ENCODE measurements at regions not wholly inside any gene's neighbourhood (a gene's known extent, or its start where the extent isn't known, plus 50 kb on each side); places are given as distances from the start of the nearest gene placed in this dataset.

- Histone ChIP-seq H3K79me2 (ENCODE audit: low read depth) (no peaks in the 10 kb centered on the region), H3K27me3 (no peaks in the 10 kb centered on the region), H3K4me2 (no peak overlapping the region), H3K9ac (no peak overlapping the region), H2AFZ (replicated peaks) (no peak overlapping the region), H3K9me3 (ENCODE audit: low read depth) (peaks cover 6% of the 10 kb centered on the region), H4K20me1 (ENCODE audit: low read depth) (no peaks in the 10 kb centered on the region), H3K27ac (no peak overlapping the region), H3K36me3 (no peaks in the 10 kb centered on the region), H3K4me1 (no peaks in the 10 kb centered on the region), H3K4me3 (no peak overlapping the region), H3F3A (ENCODE audit: low read depth) (no peaks in the 10 kb centered on the region)
- no peak overlapping the region for H3K4me3 Mint-ChIP-seq
- DNase-seq (ENCODE audit: low spot score) = no peak
- TF ChIP-seq EZH2 (IDR thresholded peaks at IDR 0.05) (no peak), EZH2phosphoT487 (IDR thresholded peaks at IDR 0.05) (no peak), CTCF (IDR thresholded peaks at IDR 0.05) (no peak)
- H3K27ac Mint-ChIP-seq = no peak overlapping the region
- H3K36me3 Mint-ChIP-seq = no peaks in the 10 kb centered on the region
- H3K4me1 Mint-ChIP-seq = peaks cover under 1% of the 10 kb centered on the region
- H3K9me3 Mint-ChIP-seq = peaks cover 15% of the 10 kb centered on the region
- H3K27me3 Mint-ChIP-seq (ENCODE audit: insufficient read depth, low read depth) = peaks cover 2% of the 10 kb centered on the region
These were observed 437.2 kb upstream of the MKI67 start for GRCh38 chr10:128563387-128563786.

GRCh38 chr10:128563904-128564303, 437.7 kb upstream of the MKI67 start:
- no peak overlapping the region for H3K4me3 ChIP-seq
- H3K27ac Mint-ChIP-seq = no peak overlapping the region
- H3K4me1 Mint-ChIP-seq = peaks cover 5% of the 10 kb centered on the region
- H3K9me3 ChIP-seq (ENCODE audit: low read depth) = peaks cover 6% of the 10 kb centered on the region
- no peak overlapping the region for H3K4me3 Mint-ChIP-seq
- no peak overlapping the region for H3K4me2 ChIP-seq
- H3K79me2 ChIP-seq (ENCODE audit: low read depth) = no peaks in the 10 kb centered on the region
- no peaks in the 10 kb centered on the region for H3K27me3 ChIP-seq
- H3K9ac ChIP-seq = no peak overlapping the region
- no peaks in the 10 kb centered on the region for H3F3A ChIP-seq (ENCODE audit: low read depth)
- H3K36me3 Mint-ChIP-seq = no peaks in the 10 kb centered on the region
- no peaks in the 10 kb centered on the region for H3K36me3 ChIP-seq
- H4K20me1 ChIP-seq (ENCODE audit: low read depth) = no peaks in the 10 kb centered on the region
- TF ChIP-seq EZH2 (IDR thresholded peaks at IDR 0.05) (no peak), EZH2phosphoT487 (IDR thresholded peaks at IDR 0.05) (no peak), CTCF (IDR thresholded peaks at IDR 0.05) (no peak)
- H3K9me3 Mint-ChIP-seq = peaks cover 15% of the 10 kb centered on the region
- no peaks in the 10 kb centered on the region for H3K4me1 ChIP-seq
- no peak for DNase-seq (ENCODE audit: low spot score)
- no peak overlapping the region for H2AFZ ChIP-seq (replicated peaks)
- H3K27ac ChIP-seq = no peak overlapping the region
- H3K27me3 Mint-ChIP-seq (ENCODE audit: insufficient read depth, low read depth) = peaks cover 2% of the 10 kb centered on the region

GRCh38 chr10:128566361-128566968, 440.2 kb upstream of the MKI67 start:
- H2AFZ ChIP-seq (replicated peaks) = no peak overlapping the region
- H3K9ac ChIP-seq = no peak overlapping the region
- H3K27me3 Mint-ChIP-seq (ENCODE audit: insufficient read depth, low read depth) = peaks cover 2% of the 10 kb centered on the region
- H3K27me3 ChIP-seq = no peaks in the 10 kb centered on the region
- H3K9me3 ChIP-seq (ENCODE audit: low read depth) = peaks cover 3% of the 10 kb centered on the region
- H3K4me3 Mint-ChIP-seq = no peak overlapping the region
- no peak overlapping the region for H3K4me3 ChIP-seq
- H3K36me3 ChIP-seq = no peaks in the 10 kb centered on the region
- TF ChIP-seq EZH2phosphoT487 (IDR thresholded peaks at IDR 0.05) (no peak), EZH2 (IDR thresholded peaks at IDR 0.05) (no peak), CTCF (IDR thresholded peaks at IDR 0.05) (no peak)
- no peaks in the 10 kb centered on the region for H3K36me3 Mint-ChIP-seq
- H3K4me2 ChIP-seq = no peak overlapping the region
- H3K79me2 ChIP-seq (ENCODE audit: low read depth) = no peaks in the 10 kb centered on the region
- H3F3A ChIP-seq (ENCODE audit: low read depth) = no peaks in the 10 kb centered on the region
- H3K27ac Mint-ChIP-seq = no peak overlapping the region
- no peaks in the 10 kb centered on the region for H4K20me1 ChIP-seq (ENCODE audit: low read depth)
- peaks cover 10% of the 10 kb centered on the region for H3K4me1 Mint-ChIP-seq
- no peak overlapping the region for H3K27ac ChIP-seq
- peaks cover 10% of the 10 kb centered on the region for H3K9me3 Mint-ChIP-seq
- no peak for DNase-seq (ENCODE audit: low spot score)
- no peaks in the 10 kb centered on the region for H3K4me1 ChIP-seq
